HepG2 (cell line): ENCODE measurements at regions not wholly inside any gene's neighbourhood (a gene's known extent, or its start where the extent isn't known, plus 50 kb on each side); places are given as distances from the start of the nearest gene placed in this dataset.
"Not testable (repeated sequence)": the region's sequence is repeated elsewhere in the genome, so short reads cannot be mapped to it uniquely, and the experiment has no call there.

Experiments used
- ATAC-seq: fragments of 200-7000 bp; cut with Tn5 transposase; 3 replicates; pipeline ENCODE4 v1.9.1; 2020; ENCODE audit warnings: mild to moderate bottlenecking, moderate library complexity
- BruUV-seq: library from RNA; stranded (reverse); fragments of 400-500 nt; replicated peaks from 2 replicates; lab custom pipeline; 2021; lab: Mats Ljungman, UMichigan
- CTCF ChIA-PET: fragments of 300-600 bp; formaldehyde crosslinking; extraction: SDS; loops from one replicate; lab custom pipeline; 2021; ENCODE audit warnings: low total read pairs, inconsistent platforms, low intra/inter-chr PET ratio; lab: Yijun Ruan, JAX
- POLR2A ChIA-PET: fragments of 350-600 bp; sonication (Branson Sonifier 250); formaldehyde crosslinking; loops from one replicate; lab custom pipeline; 2020; ENCODE audit warnings: antibody characterized with exemption, inconsistent platforms; lab: Yijun Ruan, JAX
- DNase-seq: peaks from one replicate; pipeline ENCODE4 v3.0.0-alpha.2; 2015; ENCODE audit warnings: low spot score
- FAIRE-seq: peaks from 3 replicates; lab custom pipeline; 2011; peaks lifted over from hg19 to GRCh38; lab: Jason Lieb, UNC
- H2AFZ ChIP-seq: one replicate; pipeline ENCODE4 v1.6.1; 2011; ENCODE audit warnings: low read length, inconsistent platforms
- H3K27ac ChIP-seq: fragments of 300-600 bp; 3 replicates; pipeline ENCODE4 v1.8.0; 2011; ENCODE audit warnings: mixed run types, mild to moderate bottlenecking, mixed read lengths, low read length, inconsistent platforms; ENCODE audit not compliant: insufficient read depth; ENCODE audit errors: extremely low read length
- H3K27me3 ChIP-seq, 2 experiments: fragments of 200-600 bp in 1 of 2; 2 replicates in 1 of 2; 3 replicates in 1 of 2; pipeline versions ENCODE4 v1.6.0 to v1.8.0; 2011; ENCODE audit warnings: low read length in 2 of 2, mild to moderate bottlenecking in 2 of 2, moderate library complexity in 2 of 2, inconsistent platforms in 1 of 2; ENCODE audit not compliant: insufficient read depth in 2 of 2, control insufficient read depth in 1 of 2
- H3K36me3 ChIP-seq, 2 experiments: fragments of 200-600 bp in 1 of 2; replicated peaks in 1 of 2; 2 replicates in 1 of 2; 3 replicates in 1 of 2; pipeline versions ENCODE4 v1.5.1 to v1.8.0; 2011; ENCODE audit warnings: low read length in 2 of 2, inconsistent platforms in 1 of 2; ENCODE audit not compliant: insufficient read depth in 2 of 2, control insufficient read depth in 1 of 2
- H3K4me1 ChIP-seq: 2 replicates; pipeline ENCODE4 v1.5.1; 2012; ENCODE audit warnings: low read length, inconsistent platforms; ENCODE audit not compliant: insufficient read depth
- H3K4me2 ChIP-seq: 2 replicates; pipeline ENCODE4 v1.6.0; 2011; ENCODE audit warnings: low read depth, low read length, inconsistent platforms
- H3K4me3 ChIP-seq, 3 experiments: fragments of 200-600 bp in 1 of 3; sonication (generic), shearing (Covaris generic) in 1 of 3; replicated peaks in 1 of 3; 2 replicates each; pipeline ENCODE4 v1.5.1; 2011 to 2016; ENCODE audit warnings: low read length in 3 of 3, inconsistent platforms in 2 of 3, low read depth in 2 of 3, mild to moderate bottlenecking in 2 of 3, control low read depth in 1 of 3, mixed read lengths in 1 of 3; ENCODE audit not compliant: insufficient read depth in 1 of 3
- H3K79me2 ChIP-seq: one replicate; pipeline ENCODE4 v1.6.1; 2011; ENCODE audit warnings: low read length, inconsistent platforms; ENCODE audit not compliant: insufficient read depth
- H3K9ac ChIP-seq: 2 replicates; pipeline ENCODE4 v1.6.0; 2011; ENCODE audit warnings: mild to moderate bottlenecking, low read depth, low read length, inconsistent platforms; ENCODE audit not compliant: insufficient read depth
- H3K9me3 ChIP-seq: 2 replicates; pipeline ENCODE4 v1.5.1; 2012; ENCODE audit warnings: mild to moderate bottlenecking, low read length
- H4K20me1 ChIP-seq: 2 replicates; pipeline ENCODE4 v1.6.0; 2011; ENCODE audit warnings: inconsistent platforms, mild to moderate bottlenecking, low read length, moderate library complexity; ENCODE audit not compliant: insufficient read depth
- PAX8 ChIP-seq: sonication (generic); formaldehyde crosslinking; IDR thresholded peaks from 2 replicates; pipeline ENCODE4 v1.8.0; 2022; ENCODE audit warnings: mild to moderate bottlenecking, missing genetic modification reagents, borderline replicate concordance
- ZKSCAN8 ChIP-seq: IDR thresholded peaks from 2 replicates; pipeline ENCODE4 v1.6.1; 2016; ENCODE audit warnings: borderline replicate concordance, missing genetic modification reagents, missing compliant biosample characterization
- WGBS: methylation state at CpG from one replicate; pipeline ENCODE4 v1.1.6; 2017; ENCODE audit warnings: low lambda C conversion rate; 5-methylcytosine and 5-hydroxymethylcytosine counted together
- in situ Hi-C: cut with HindIII; loops from 2 replicates; pipeline ENCODE4 v1.10.0; 2017; ENCODE audit warnings: low pct_unique_long_range_greater_than_20kb; ENCODE audit not compliant: extremely low pct_ligation_motif_present
- intact Hi-C: fragments of 100-400 bp; cut with micrococcal nuclease; formaldehyde crosslinking; loops from one replicate; pipeline ENCODE4 v1.10.0; 2022; ENCODE audit not compliant: unreplicated experiment
- TF ChIP-seq, protein P1 (sequence below): sonication (generic); formaldehyde crosslinking; IDR thresholded peaks from 2 replicates; pipeline ENCODE4 v1.9.0; 2021; ENCODE audit warnings: mild to moderate bottlenecking, missing genetic modification reagents

DNA sequence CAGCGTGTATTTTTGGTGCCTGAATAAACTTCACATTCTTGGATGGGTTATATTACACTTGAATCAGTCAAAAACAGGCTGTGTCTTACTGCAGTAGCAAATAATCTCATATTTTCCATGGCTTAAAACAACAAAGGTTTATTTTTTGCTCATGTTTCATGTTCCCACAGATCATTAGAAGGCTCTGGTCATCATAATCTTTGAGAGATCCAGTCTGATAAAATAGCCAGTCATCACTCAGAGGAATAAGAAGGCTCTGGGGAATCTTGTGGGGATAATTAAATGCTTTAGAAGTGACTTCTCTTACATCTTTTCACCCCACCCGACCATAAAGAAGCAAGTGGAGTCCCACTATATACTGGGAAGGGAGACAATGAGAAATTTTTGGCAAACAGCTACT, 417.7 kb downstream of the PSAT1 start:
- Histone ChIP-seq H3K4me2 (no peak overlapping the region), H4K20me1 (no peaks in the 10 kb centered on the region), H3K79me2 (no peaks in the 10 kb centered on the region), H2AFZ (no peak overlapping the region), H3K9me3 (no peaks in the 10 kb centered on the region), H3K27me3 (no peaks in the 10 kb centered on the region), H3K27ac (no peak overlapping the region), H3K9ac (no peak overlapping the region), H3K4me1 (no peaks in the 10 kb centered on the region), H3K36me3 (no peaks in the 10 kb centered on the region), H3K4me3 (no peak overlapping the region)
- 1% methylated on average over 2 of the region's 2 CpGs for WGBS
- FAIRE-seq (no peak), DNase-seq (no peak), ATAC-seq (no peak)
- BruUV-seq: no TSS peak
- in situ Hi-C loops: no loop called here
- no peak for TF ChIP-seq ZKSCAN8 (CRISPR knock-in tag)
- no peak for TF ChIP-seq PAX8 (CRISPR knock-in tag)
- TF ChIP-seq, protein P1, sequence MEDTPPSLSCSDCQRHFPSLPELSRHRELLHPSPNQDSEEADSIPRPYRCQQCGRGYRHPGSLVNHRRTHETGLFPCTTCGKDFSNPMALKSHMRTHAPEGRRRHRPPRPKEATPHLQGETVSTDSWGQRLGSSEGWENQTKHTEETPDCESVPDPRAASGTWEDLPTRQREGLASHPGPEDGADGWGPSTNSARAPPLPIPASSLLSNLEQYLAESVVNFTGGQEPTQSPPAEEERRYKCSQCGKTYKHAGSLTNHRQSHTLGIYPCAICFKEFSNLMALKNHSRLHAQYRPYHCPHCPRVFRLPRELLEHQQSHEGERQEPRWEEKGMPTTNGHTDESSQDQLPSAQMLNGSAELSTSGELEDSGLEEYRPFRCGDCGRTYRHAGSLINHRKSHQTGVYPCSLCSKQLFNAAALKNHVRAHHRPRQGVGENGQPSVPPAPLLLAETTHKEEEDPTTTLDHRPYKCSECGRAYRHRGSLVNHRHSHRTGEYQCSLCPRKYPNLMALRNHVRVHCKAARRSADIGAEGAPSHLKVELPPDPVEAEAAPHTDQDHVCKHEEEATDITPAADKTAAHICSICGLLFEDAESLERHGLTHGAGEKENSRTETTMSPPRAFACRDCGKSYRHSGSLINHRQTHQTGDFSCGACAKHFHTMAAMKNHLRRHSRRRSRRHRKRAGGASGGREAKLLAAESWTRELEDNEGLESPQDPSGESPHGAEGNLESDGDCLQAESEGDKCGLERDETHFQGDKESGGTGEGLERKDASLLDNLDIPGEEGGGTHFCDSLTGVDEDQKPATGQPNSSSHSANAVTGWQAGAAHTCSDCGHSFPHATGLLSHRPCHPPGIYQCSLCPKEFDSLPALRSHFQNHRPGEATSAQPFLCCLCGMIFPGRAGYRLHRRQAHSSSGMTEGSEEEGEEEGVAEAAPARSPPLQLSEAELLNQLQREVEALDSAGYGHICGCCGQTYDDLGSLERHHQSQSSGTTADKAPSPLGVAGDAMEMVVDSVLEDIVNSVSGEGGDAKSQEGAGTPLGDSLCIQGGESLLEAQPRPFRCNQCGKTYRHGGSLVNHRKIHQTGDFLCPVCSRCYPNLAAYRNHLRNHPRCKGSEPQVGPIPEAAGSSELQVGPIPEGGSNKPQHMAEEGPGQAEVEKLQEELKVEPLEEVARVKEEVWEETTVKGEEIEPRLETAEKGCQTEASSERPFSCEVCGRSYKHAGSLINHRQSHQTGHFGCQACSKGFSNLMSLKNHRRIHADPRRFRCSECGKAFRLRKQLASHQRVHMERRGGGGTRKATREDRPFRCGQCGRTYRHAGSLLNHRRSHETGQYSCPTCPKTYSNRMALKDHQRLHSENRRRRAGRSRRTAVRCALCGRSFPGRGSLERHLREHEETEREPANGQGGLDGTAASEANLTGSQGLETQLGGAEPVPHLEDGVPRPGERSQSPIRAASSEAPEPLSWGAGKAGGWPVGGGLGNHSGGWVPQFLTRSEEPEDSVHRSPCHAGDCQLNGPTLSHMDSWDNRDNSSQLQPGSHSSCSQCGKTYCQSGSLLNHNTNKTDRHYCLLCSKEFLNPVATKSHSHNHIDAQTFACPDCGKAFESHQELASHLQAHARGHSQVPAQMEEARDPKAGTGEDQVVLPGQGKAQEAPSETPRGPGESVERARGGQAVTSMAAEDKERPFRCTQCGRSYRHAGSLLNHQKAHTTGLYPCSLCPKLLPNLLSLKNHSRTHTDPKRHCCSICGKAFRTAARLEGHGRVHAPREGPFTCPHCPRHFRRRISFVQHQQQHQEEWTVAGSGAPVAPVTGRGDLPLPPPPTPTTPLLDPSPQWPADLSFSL: no peak
- intact Hi-C loops: no loop called here
- ChIA-PET POLR2A (no interaction called here), CTCF (no interaction called here)

DNA sequence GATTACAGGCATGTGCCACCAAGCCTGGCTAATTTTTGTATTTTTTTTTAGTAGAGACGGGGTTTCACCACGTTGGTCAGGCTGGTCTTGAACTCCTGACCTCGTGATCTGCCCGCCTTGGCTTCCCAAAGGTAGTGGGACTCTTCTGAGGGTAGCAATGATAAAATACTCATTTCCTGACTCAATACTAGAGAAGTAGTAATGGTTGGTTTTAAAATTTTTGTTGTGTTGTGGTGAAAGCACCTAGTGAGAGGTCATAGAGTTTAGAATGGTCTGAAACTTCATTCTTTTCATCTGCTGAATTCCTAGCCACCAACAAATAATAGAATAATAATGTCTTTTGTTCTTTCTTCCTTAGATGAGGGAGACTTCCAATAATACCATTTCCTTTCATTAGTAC, 422.1 kb downstream of the PSAT1 start:
- DNase-seq, H2AFZ ChIP-seq, CTCF ChIA-PET, H3K9ac ChIP-seq, FAIRE-seq, H3K27ac ChIP-seq, H3K4me1 ChIP-seq, ATAC-seq, POLR2A ChIA-PET, intact Hi-C loops, H3K79me2 ChIP-seq, H3K9me3 ChIP-seq, in situ Hi-C loops, H3K27me3 ChIP-seq, H3K36me3 ChIP-seq, BruUV-seq, H3K4me3 ChIP-seq, H3K4me2 ChIP-seq, H4K20me1 ChIP-seq: not testable (repeated sequence)
- 2% methylated on average over 4 of the region's 4 CpGs for WGBS
